Endothelial cell of umbilical vein (primary cell): ENCODE measurements at regions not wholly inside any gene's neighbourhood (a gene's known extent, or its start where the extent isn't known, plus 50 kb on each side); places are given as distances from the start of the nearest gene placed in this dataset.

Experiments
- CTCF ChIP-seq, 2 donors: IDR thresholded peaks; 1 replicate in 1 of 2; 2 replicates in 1 of 2; pipeline ENCODE4 v1.5.1; 2011; ENCODE audit warnings: low read length in 2 of 2, mild to moderate bottlenecking in 2 of 2, moderate library complexity in 2 of 2, control low read depth in 1 of 2, inconsistent platforms in 1 of 2, low read depth in 1 of 2; ENCODE audit not compliant: insufficient read depth in 1 of 2; ENCODE audit errors: extremely low read depth in 1 of 2
- GATA2 ChIP-seq: IDR thresholded peaks from 2 replicates; pipeline ENCODE4 v1.7.0; 2011; ENCODE audit warnings: low read depth, mild to moderate bottlenecking, moderate library complexity, mixed read lengths, low read length; ENCODE audit not compliant: insufficient read length, insufficient read depth
- JUN ChIP-seq: IDR thresholded peaks from 2 replicates; pipeline ENCODE4 v1.6.1; 2011; ENCODE audit warnings: borderline replicate concordance, low read depth; ENCODE audit not compliant: insufficient read length, insufficient read depth
- MAX ChIP-seq: IDR thresholded peaks from 2 replicates; pipeline ENCODE4 v1.6.1; 2011; ENCODE audit not compliant: insufficient read depth, insufficient read length
- MYC ChIP-seq: IDR thresholded peaks from one replicate; pipeline ENCODE4 v1.6.1; 2011; ENCODE audit warnings: mild to moderate bottlenecking, low read depth, low read length
- POLR2A ChIP-seq: IDR thresholded peaks from 2 replicates; pipeline ENCODE4 v1.6.1; 2012; ENCODE audit warnings: low read depth, mild to moderate bottlenecking, control low read depth, low read length
- POLR2AphosphoS5 ChIP-seq: IDR thresholded peaks from 2 replicates; pipeline ENCODE4 v1.6.1; 2012; ENCODE audit warnings: low read depth, mild to moderate bottlenecking, control low read depth, low read length, moderate library complexity; ENCODE audit not compliant: insufficient read depth

GRCh38 chr1:190738317-190738716, 260.7 kb upstream of the BRINP3 start:
- TF ChIP-seq MAX: no peak
- no peak for TF ChIP-seq CTCF (IDR thresholded peaks at IDR 0.05; ENCODE audit: extremely low read depth in 1 of 2, insufficient read depth in 1 of 2, low read depth in 1 of 2, low read length in 2 of 2)
- TF ChIP-seq JUN: no peak
- no peak for TF ChIP-seq GATA2
- TF ChIP-seq MYC: no peak
- no peak for TF ChIP-seq POLR2AphosphoS5
- no peak for TF ChIP-seq POLR2A
